Tongue (tissue), 1 donor: ENCODE measurements at regions not wholly inside any gene's neighbourhood (a gene's known extent, or its start where the extent isn't known, plus 50 kb on each side); places are given as distances from the start of the nearest gene placed in this dataset.

Source experiments
- DNase-seq: peaks from one replicate; pipeline ENCODE4 v3.0.0-alpha.2; 2015

- DNase-seq: no peak
Measured at GRCh38 chr18:45312555-45313126, 302.6 kb upstream of the SLC14A2 start.

- no peak for DNase-seq
Measured at GRCh38 chr18:45316127-45316526, 299.1 kb upstream of the SLC14A2 start.

GRCh38 chr18:45317948-45318640 is 297.2 kb upstream of the SLC14A2 start:
- no peak for DNase-seq

- DNase-seq: no peak
Measured at GRCh38 chr18:45320724-45321123, 294.6 kb upstream of the SLC14A2 start.

GRCh38 chr18:45321520-45321919 is 293.8 kb upstream of the SLC14A2 start:
- DNase-seq: peak; percentile 69

GRCh38 chr18:45322343-45322742 is 292.9 kb upstream of the SLC14A2 start:
- DNase-seq: no peak

- no peak for DNase-seq
Measured at GRCh38 chr18:45324101-45324494, 291.2 kb upstream of the SLC14A2 start.

DNA sequence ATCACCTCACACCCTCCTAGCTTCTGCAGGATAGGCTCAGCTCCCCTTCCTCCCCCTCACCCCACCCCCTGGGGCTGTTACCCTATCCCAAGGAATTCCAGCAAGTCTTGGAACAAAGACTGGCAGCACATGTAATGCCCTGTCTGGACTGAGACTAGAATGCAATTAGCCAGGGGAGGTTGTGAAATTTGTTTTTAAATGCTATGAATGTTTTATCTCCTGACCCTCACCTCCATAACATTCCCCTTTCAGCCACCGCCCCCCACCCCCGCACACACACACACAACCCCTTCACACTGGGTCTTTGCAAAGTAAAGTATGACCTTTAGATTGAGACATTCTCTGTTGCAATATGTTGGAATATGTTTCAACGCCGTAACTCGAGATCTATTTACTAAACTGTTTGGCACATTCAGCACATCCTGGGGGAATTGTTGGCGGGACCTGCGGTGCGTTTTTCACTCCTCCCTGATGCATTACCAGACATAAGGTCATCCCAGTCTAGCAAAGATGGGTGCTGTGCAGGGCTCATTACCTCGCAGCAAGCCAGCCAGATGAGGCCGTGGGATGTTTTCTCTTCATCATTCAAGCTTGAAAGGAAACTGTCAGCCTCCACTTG is 290.7 kb upstream of the SLC14A2 start:
- peak; percentile 63 for DNase-seq

- DNase-seq: no peak
Measured at GRCh38 chr18:45325778-45326177, 289.5 kb upstream of the SLC14A2 start.

GRCh38 chr18:45326505-45326904 is 288.8 kb upstream of the SLC14A2 start:
- DNase-seq: no peak

GRCh38 chr18:45328296-45328695 is 287.0 kb upstream of the SLC14A2 start:
- peak; percentile 79 for DNase-seq

GRCh38 chr18:45328811-45329210 is 286.5 kb upstream of the SLC14A2 start:
- DNase-seq: peak; percentile 90

DNA sequence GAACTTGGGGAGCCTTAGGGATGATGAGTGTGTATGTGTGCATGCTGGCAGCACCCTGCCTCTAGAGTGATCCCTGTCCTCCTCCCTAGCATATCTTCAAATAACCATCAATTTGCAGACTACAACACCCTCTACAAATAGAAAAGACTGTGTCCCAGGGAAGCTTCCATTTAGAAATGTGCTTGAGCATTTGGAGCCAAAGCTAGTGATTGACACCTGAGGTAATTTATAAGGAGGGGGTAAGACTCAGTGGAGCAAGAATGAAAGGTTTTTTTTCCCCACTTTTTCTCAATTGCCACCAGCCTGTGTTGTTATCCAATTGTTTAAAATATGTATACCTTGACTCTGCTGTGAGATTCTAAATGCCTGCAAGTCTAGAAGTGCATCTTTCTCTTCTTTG is 286.0 kb upstream of the SLC14A2 start:
- DNase-seq: peak; percentile 58

GRCh38 chr18:45330170-45330594 is 285.1 kb upstream of the SLC14A2 start:
- DNase-seq: peak; percentile 89

DNA sequence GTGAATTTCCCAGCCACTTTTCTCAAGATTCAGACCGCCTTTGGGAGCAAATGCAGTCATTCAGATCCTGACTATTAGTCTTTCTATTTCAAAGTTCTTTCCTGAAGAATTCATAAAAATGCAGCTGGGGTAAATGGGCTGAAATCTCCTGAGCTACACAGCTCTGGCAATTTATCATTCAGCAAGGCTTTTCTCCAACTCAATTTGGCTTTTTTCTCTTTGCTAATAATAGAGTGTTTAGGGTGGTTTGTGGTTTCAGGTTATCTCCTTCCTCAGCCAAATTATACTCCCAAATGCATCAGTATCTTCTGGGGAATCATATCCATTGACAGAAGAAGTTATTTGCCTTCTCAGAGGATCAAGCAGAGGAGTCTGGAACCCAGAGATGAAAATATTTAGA is 282.4 kb upstream of the SLC14A2 start:
- peak; percentile 30 for DNase-seq

DNA sequence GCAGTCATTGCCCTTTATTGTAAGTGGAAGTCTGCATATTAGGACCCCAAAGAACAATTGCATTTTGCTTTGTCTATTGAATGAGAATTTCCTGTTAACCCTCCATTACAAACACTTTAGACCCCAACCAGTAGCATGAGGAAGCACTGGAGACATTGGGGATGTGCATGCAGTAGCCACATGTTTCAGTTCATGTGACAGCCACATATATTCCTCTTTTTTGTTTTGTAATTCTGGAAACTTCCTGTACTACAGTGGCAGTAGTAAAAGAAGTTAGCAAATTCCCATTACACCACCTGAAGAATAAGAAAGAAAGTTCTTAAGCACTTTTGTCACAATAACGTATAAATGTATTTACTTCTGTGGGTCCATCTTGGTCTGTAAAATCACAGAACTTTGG is 281.1 kb upstream of the SLC14A2 start:
- no peak for DNase-seq

- DNase-seq: peak; percentile 38
Measured at GRCh38 chr18:45335282-45336043, 279.8 kb upstream of the SLC14A2 start.

GRCh38 chr18:45336448-45336847 is 278.8 kb upstream of the SLC14A2 start:
- DNase-seq: peak; percentile 40

DNA sequence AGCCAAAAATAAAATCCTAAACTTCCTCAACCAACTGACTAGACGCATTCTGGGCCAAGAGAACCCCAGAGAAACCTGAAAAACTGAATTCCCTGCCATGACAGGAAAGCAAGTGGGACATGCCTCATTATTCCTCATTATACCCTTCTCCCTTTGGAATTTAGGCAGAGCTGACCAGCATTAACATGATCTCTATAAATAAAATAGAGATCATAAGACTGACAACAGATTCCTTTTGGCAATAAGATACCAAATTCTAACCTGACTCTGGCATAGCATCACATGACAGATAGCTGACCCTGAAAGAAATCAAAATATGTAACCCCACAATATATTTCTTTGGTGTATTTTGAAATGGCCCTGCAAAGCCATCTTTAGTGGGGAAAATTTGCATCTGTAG is 277.8 kb upstream of the SLC14A2 start:
- no peak for DNase-seq

DNA sequence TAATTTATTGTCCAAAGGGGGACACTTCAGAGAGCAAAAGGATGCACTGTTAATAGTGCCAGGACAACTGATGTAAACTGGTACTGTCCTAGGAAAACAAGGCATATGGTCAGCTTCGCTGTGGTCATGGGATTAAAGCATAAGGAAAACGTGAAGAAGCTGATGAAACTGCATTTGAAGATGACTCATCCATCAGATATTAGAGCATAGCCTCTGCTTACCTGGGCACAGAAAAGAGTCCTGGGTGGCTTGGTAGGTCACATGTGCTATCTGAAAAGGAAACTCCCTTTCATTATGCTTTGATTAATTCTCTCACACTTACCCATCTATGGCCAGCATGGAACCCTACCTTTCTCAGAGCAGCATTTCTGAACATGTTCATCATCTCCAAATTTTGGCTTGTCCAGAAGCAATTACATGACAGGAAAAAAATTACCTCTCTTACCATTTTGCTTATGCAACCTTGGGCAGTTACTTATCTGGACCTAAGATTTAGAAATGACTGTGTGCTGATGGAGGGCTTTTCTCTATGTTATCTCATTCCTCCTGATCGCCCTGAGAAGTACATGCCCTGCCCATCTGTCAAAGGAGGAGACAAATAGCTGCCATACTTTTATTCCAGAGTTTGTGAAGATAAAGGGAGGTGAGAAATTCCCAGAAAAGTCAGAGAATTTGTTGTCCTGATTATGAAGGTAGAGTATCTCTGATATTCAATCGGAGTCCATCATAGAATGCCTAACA is 275.3 kb upstream of the SLC14A2 start:
- no peak for DNase-seq

- no peak for DNase-seq
Measured at GRCh38 chr18:45340884-45341283, 274.4 kb upstream of the SLC14A2 start.

- no peak for DNase-seq
Measured at GRCh38 chr18:45341454-45341853, 273.8 kb upstream of the SLC14A2 start.
